Stimulated activated CD4-positive, alpha-beta T cell treated with anti-CD3 and anti-CD28 coated beads, Interleukin-12 subunit alpha, Interleukin-12 subunit beta, amount 100 ng/mL, for 48 hours (primary cell): ENCODE measurements at regions not wholly inside any gene's neighbourhood (a gene's known extent, or its start where the extent isn't known, plus 50 kb on each side); places are given as distances from the start of the nearest gene placed in this dataset.
"Not testable (repeated sequence)": the region's sequence is repeated elsewhere in the genome, so short reads cannot be mapped to it uniquely, and the experiment has no call there.

Source experiments
- DNase-seq, 3 donors: peaks; one replicate each; pipeline ENCODE4 v3.0.0-alpha.2; 2020; ENCODE audit warnings: low read depth in 2 of 3, low spot score in 1 of 3

DNA sequence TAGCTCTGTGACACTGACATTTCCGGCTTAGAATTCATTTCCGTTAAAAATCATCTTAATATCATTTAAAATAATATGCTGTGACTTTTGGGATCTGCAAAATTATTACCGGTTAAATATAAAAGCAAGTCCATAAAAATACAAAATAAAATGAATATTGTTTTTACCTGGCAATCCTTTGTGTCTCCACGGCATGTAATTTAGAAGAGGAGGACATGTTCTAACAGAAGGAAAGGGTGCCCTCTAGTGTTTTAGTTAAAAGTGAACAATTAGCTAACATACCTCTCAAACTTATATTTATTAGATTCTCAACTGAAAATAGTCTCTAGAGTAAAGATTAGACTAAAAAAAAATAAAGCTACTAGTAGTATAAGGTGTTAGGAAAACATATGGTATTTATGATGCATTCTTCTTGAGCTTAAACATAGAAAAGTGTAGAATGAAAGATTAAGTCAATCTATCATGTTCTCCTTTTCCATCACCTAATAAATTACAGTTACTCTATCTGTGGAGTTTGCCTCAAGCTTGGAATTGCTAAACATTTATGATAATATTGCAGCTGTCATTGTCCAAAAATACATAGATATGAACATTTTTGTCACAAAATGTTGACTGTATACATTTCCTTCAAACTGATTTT lies 676.7 kb upstream of the SPRY2 start:
- no peak for DNase-seq

DNA sequence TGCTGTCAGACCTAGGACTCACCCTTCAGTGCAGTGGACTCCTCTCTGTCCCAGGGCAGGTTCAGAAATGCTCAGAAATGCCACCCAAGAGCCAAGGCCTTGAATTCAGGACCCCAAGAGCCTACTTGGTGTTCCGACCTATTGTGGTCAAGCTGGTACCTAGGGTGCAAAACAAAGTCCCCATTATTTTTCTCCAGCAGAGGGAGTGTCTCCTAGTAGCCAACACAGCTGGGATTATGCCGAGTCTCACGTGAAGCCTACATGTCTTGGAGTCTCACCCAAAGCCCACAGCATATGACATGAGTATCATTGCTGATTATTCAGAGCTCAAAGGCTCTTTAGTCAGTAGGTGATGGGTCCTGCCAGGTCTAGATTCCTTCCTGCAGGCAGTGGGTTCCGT lies 671.1 kb upstream of the SPRY2 start:
- DNase-seq, result no peak

- no peak for DNase-seq
These were observed 661.0 kb upstream of the SPRY2 start for GRCh38 chr13:81001828-81002385.

DNA sequence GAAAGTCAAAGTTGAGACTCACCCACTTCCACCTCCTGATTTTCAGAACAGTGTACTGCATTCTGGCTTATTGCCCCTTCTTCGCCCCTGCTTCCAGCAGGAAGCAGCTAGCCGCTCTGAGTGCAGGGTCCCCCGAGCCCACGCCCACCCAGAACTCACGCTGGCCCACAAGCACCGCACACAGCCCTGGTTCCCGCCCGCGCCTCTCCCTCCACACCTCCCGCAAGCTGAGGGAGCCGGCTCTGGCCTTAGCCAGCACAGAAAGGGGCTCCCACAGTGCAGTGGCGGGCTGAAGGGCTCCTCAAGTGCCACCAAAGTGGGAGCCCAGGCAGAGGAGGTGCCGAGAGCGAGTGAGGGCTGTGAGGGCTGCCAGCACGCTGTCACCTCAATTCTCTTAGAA lies 657.7 kb upstream of the SPRY2 start:
- not testable (repeated sequence) for DNase-seq

DNA sequence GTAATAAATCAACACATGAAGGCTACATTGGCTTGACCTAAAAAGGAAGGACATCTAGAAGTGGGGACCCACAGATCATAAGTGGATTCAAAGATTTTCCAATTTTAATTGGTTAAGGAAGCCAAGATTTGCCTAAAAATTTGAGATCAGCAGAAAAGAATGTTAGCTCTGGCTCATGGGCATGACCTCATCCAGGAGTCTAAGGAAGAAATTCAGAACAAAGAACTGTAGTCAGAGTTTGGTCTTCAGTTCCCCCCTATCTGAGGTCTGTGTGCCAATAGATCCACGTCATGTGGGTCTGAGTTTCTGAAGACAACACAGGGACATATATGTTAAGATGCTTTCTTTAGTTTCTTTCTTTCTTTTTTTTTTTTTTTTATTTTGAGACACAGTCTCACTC lies 648.8 kb upstream of the SPRY2 start:
- DNase-seq, result no peak

DNA sequence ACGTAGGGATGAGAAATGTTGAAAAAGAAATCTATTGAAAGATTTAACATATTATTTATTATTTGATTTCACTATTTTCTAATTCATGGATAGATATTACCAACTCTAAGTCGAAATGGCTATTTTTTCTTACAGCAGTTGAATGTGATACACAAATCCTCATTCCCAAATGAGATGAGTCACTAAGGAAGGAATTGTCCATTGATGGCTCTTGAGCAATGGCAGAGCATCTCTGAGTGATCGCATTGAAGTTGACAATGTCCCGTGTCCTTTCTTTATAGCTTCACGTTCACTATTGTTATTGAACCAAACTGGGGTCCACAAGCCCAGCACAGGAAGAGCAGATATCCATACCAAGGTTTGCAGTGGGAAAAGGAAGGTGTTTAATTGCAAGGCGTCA lies 648.3 kb upstream of the SPRY2 start:
- DNase-seq, result no peak

DNA sequence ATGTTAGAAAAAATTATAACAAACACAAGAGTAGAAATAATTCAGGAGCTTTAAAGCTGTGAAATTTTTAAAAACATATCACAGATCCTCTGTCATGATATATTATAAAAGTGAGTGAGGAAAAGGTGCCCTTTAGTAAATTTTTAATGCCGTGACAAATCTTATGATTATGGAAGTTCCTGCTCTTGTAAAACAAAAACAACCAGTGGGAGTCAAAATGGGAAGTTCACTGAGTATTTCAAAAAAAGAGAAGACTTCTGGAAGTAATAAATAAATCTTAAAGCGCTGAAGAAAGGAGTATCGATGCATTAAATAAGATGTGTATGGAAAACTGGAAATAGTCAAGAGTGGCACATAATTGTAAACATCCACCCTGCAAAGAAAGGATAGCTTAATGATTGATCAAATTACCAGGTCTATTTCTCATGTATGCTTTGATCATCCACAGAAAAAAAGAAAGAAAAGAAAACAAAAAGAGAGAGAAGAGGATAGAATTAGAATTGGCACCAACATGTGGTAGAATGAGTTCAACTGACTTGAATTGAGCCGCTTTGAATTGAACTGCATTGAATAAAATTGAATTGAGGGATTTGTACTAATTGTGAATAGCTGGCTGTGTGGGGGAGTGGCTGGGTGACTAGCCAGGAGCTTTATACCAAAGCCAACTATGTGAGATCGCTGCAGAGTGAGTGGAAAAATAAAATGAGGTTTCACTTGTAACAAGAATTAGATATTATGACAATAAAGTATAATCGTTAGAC lies 647.6 kb upstream of the SPRY2 start:
- DNase-seq, result no peak

- peak in 2 of 3 donors; percentile 3 to 6 for DNase-seq
These were observed 638.2 kb upstream of the SPRY2 start for GRCh38 chr13:80979035-80979641.

- DNase-seq, result no peak
These were observed 636.2 kb upstream of the SPRY2 start for GRCh38 chr13:80977168-80977567.

DNA sequence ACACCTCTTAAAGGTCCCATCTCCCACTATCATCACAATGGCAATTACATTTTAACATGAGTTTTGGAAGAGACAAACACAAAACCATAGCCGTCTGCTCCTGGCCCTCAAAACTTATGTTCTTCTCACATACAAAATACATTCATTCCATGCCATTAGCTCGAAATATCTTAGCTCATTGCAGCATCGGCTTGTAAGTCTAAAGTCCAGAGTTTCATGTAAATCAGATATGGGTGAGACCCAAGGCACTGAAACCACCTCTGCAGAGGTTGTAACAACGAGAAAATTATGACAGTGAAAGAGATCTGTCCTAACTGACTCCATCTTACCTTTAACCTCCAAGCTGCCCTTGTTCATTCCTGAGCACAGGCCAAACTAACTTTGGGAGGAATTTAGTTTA lies 635.0 kb upstream of the SPRY2 start:
- DNase-seq, result no peak

DNA sequence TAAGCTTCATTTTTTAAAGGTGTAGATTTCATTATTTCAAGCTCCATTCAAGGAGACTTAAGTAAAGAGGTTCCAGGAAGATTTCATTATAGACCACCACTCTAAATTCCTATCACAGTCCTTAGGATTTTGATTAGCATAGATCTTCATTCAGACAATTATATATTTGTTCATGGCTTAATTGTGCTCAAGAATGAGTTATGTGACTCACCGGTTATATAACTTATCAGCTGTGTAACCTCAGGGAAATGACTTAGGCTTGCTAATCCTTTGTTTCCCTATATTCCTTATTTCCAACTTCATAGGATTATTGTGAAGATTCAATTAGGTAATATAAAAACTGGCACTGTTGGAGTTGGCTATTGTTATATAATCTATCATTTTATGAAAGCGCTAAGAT lies 632.8 kb upstream of the SPRY2 start:
- no peak for DNase-seq

- no peak for DNase-seq
These were observed 632.0 kb upstream of the SPRY2 start for GRCh38 chr13:80972857-80973478.

DNA sequence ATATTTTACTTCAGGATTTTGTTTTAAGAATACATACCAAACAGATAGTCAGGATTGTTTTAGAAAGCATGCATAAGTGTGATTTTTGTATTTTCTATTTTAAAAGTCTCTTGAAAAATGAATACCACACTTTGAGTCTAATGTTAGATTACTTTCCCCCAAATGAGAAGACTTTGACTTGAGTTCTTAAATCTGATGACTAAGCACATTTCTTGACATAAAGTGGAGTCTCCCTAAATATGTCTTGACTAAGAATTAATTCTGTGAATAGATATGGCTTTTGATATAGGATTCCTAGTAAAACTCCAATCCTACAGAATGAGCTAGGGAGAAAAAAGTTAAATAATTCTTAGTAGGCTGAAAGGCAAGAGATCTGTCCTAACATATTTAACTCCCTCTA lies 624.2 kb upstream of the SPRY2 start:
- DNase-seq, result no peak

- DNase-seq, result no peak
These were observed 621.9 kb upstream of the SPRY2 start for GRCh38 chr13:80962855-80963254.

DNA sequence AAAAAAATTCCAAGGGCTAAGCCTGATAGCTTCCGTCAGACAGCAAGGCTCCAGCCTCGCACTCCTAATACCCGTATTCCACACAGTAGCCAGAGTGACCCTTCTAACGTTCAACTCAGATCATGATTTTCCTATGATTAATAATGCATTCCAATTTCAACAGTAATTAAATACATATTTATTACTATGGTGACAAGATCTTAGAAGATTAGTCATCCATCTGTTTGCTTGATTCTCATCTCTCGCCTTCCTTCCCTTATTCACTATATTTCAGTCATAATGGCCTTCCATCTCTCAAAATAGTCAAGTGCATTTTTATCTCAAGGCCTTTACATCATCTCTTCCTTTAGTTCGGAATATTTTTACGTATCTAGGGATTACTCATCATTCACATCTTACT lies 621.2 kb upstream of the SPRY2 start:
- DNase-seq, result no peak

- DNase-seq, result no peak
These were observed 616.2 kb upstream of the SPRY2 start for GRCh38 chr13:80957019-80957655.

DNA sequence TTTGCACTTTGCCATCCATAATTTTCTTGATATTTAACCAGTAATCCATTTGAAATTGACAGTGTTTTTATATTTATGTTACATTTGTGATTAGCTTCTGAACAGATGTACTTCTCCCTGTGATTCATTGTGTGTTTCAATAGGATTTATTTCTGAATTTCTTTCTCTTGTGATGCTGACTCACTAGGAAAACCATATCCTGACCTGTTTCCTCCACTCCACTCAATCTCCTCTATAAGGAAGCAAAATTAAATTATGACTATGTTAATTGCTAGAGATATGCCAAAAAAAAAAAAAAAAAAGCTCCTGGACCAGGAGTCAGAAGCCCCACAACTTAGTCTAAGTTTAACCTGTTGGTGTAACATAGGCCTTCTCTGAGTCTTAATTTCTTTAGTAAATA lies 614.6 kb upstream of the SPRY2 start:
- no peak for DNase-seq

GRCh38 chr13:80952158-80952557 lies 611.2 kb upstream of the SPRY2 start:
- no peak for DNase-seq

DNA sequence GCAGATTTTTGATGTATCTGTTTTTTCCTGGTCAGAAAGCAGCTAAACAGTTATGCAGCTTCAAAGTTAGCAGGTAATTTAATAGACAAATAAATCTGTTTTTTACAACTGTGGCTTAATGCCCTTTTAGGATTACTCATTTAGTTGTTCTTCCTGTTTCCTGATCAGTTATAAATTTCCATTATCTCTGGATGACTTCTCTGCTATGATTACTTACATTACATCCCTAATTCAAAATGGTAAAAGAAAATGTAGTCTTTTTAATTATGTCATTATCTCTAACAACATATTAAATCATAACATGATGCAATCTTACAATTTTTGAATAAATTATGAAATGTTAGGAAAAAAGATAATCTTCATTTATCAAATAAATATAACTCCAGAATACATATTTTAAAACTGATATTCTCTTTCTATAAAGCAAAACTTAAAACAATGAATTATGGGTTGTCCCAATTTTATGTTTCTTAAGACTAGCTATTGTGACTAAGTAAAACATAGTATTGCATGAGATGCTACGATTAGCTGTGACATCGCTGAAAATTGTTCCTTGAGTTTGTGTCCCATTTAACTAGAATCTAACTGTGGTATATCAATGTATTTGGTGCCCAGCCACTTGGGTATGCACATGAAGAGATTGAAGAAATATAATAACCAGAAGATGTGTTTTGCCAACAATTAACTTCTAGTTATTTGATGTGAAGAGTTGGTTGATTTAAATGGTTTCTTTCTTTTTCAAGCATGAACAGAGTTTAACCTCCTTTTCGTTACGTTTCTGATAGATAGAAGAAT lies 605.3 kb upstream of the SPRY2 start:
- no peak for DNase-seq

DNA sequence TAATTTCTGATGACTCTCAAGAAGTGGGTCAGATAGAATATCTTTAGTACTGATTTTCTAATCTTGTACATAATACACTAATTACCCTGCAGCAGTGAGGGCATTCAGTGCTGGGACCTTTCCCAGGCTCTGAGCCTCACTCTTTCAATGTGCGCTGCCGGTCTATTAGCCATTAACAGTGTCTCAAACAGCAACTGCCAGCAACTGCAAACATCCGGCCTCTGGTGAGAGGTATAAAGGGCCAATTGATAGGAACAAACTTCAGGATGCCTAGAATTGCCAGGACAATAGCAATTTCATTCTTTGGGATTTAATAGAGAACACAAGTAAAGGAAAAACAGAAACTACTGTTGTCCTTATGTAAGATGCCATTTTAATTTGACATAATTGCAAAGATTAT lies 604.4 kb upstream of the SPRY2 start:
- DNase-seq, result no peak

DNA sequence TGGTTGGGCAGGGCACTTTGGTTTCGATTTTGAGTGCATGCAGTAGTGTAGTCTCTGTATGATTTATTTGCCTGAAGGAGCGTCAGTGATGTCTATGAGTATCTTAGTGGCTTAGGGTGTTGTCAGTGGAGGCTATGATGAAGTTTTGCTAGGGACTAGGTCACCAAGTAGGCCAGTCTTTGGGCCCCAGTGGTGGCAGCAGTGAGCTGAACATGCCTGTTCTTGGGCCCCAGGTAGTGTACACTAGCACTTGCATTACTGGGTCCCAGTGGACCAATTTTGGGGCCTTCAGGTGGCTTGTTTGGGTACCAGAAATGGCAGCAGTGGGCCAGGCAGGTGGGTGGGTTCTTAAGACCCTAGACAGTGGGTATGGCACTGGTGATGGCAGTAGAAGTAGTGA lies 598.7 kb upstream of the SPRY2 start:
- DNase-seq, result no peak
